Stimulated activated CD8-positive, alpha-beta memory T cell treated with anti-CD3 and anti-CD28 coated beads, Interleukin-15, amount 100 ng/mL, for 48 hours (primary cell): ENCODE measurements at regions not wholly inside any gene's neighbourhood (a gene's known extent, or its start where the extent isn't known, plus 50 kb on each side); places are given as distances from the start of the nearest gene placed in this dataset.

ENCODE experiments used
- DNase-seq, 2 donors: peaks; one replicate each; pipeline ENCODE4 v3.0.0-alpha.2; 2020; ENCODE audit warnings: low read depth in 2 of 2

GRCh38 chr22:25350551-25350971, 131.1 kb downstream of the CRYBB2 start:
- DNase-seq, result no peak

- no peak for DNase-seq
Observed at GRCh38 chr22:25351631-25352293, 132.3 kb downstream of the CRYBB2 start.

- no peak for DNase-seq
Observed at GRCh38 chr22:25352294-25352680, 132.8 kb downstream of the CRYBB2 start.

GRCh38 chr22:25353516-25354445, 134.3 kb downstream of the CRYBB2 start:
- DNase-seq, result no peak

- no peak for DNase-seq
Observed at GRCh38 chr22:25354456-25354855, 135.0 kb downstream of the CRYBB2 start.

GRCh38 chr22:25357132-25357455, 137.7 kb downstream of the CRYBB2 start:
- no peak for DNase-seq

- no peak for DNase-seq
Observed at GRCh38 chr22:25357606-25358420, 138.4 kb downstream of the CRYBB2 start.

GRCh38 chr22:25358421-25359170, 139.2 kb downstream of the CRYBB2 start:
- no peak for DNase-seq

- DNase-seq, result no peak
Observed at GRCh38 chr22:25359601-25360261, 140.3 kb downstream of the CRYBB2 start.

GRCh38 chr22:25360411-25360810, 141.0 kb downstream of the CRYBB2 start:
- DNase-seq, result no peak

- DNase-seq, result no peak
Observed at GRCh38 chr22:25360891-25361645, 141.6 kb downstream of the CRYBB2 start.

- DNase-seq, result no peak
Observed at GRCh38 chr22:25361899-25362214, 142.4 kb downstream of the CRYBB2 start.

GRCh38 chr22:25362215-25362882, 142.9 kb downstream of the CRYBB2 start:
- peak; percentile 39 to 46 for DNase-seq

- DNase-seq, result no peak
Observed at GRCh38 chr22:25362883-25363240, 143.4 kb downstream of the CRYBB2 start.

GRCh38 chr22:25363474-25363873, 144.0 kb downstream of the CRYBB2 start:
- DNase-seq, result no peak

GRCh38 chr22:25364281-25364680, 144.8 kb downstream of the CRYBB2 start:
- DNase-seq, result no peak

- no peak for DNase-seq
Observed at GRCh38 chr22:25364736-25365241, 145.3 kb downstream of the CRYBB2 start.

- DNase-seq, result no peak
Observed at GRCh38 chr22:25365491-25366261, 146.2 kb downstream of the CRYBB2 start.

GRCh38 chr22:25366408-25366807, 147.0 kb downstream of the CRYBB2 start:
- DNase-seq, result no peak
